ENCODE measurements at regions not wholly inside any gene's neighbourhood (a gene's known extent, or its start where the extent isn't known, plus 50 kb on each side); places are given as distances from the start of the nearest gene placed in this dataset.

- DNase-seq (ENCODE audit: low read depth) = no peak
- TF ChIP-seq CTCF (IDR thresholded peaks at IDR 0.05; ENCODE audit: insufficient read depth, low read depth, low read length) = no peak
- H3K4me3 ChIP-seq (ENCODE audit: low read depth, low read length) = no peak overlapping the region
Observed at GRCh38 chr2:41387519-41387918, 660.3 kb upstream of the PKDCC start.

- no peak for DNase-seq (ENCODE audit: low read depth)
- no peak for TF ChIP-seq CTCF (IDR thresholded peaks at IDR 0.05; ENCODE audit: insufficient read depth, low read depth, low read length)
- H3K4me3 ChIP-seq (ENCODE audit: low read depth, low read length) = no peak overlapping the region
Observed at GRCh38 chr2:41393621-41394020, 654.2 kb upstream of the PKDCC start.

- no peak for DNase-seq (ENCODE audit: low read depth)
- H3K4me3 ChIP-seq (ENCODE audit: low read depth, low read length) = no peak overlapping the region
- TF ChIP-seq CTCF (IDR thresholded peaks at IDR 0.05; ENCODE audit: insufficient read depth, low read depth, low read length) = no peak
Observed at GRCh38 chr2:41394541-41394940, 653.3 kb upstream of the PKDCC start.

GRCh38 chr2:41395692-41396091 is 652.1 kb upstream of the PKDCC start:
- no peak overlapping the region for H3K4me3 ChIP-seq (ENCODE audit: low read depth, low read length)
- DNase-seq (ENCODE audit: low read depth) = no peak
- no peak for TF ChIP-seq CTCF (IDR thresholded peaks at IDR 0.05; ENCODE audit: insufficient read depth, low read depth, low read length)

GRCh38 chr2:41399437-41400087 is 648.3 kb upstream of the PKDCC start:
- no peak for TF ChIP-seq CTCF (IDR thresholded peaks at IDR 0.05; ENCODE audit: insufficient read depth, low read depth, low read length)
- DNase-seq (ENCODE audit: low read depth) = no peak
- H3K4me3 ChIP-seq (ENCODE audit: low read depth, low read length) = no peak overlapping the region

- TF ChIP-seq CTCF (IDR thresholded peaks at IDR 0.05; ENCODE audit: insufficient read depth, low read depth, low read length) = peak; percentile 21
- DNase-seq (ENCODE audit: low read depth) = peak; percentile 4
- no peak overlapping the region for H3K4me3 ChIP-seq (ENCODE audit: low read depth, low read length)
Observed at GRCh38 chr2:41400088-41400665, 647.6 kb upstream of the PKDCC start.

GRCh38 chr2:41405441-41405840 is 642.4 kb upstream of the PKDCC start:
- no peak for TF ChIP-seq CTCF (IDR thresholded peaks at IDR 0.05; ENCODE audit: insufficient read depth, low read depth, low read length)
- no peak overlapping the region for H3K4me3 ChIP-seq (ENCODE audit: low read depth, low read length)
- DNase-seq (ENCODE audit: low read depth) = no peak

All from fibroblast of villous mesenchyme (primary cell).